IMR-90 (cell line): ENCODE measurements at regions not wholly inside any gene's neighbourhood (a gene's known extent, or its start where the extent isn't known, plus 50 kb on each side); places are given as distances from the start of the nearest gene placed in this dataset.

Experiments used
- ATAC-seq: fragments of 200-7000 bp; cut with Tn5 transposase; 2 replicates; pipeline ENCODE4 v1.9.1; 2020; ENCODE audit warnings: low read depth, mild to moderate bottlenecking, moderate library complexity
- BruUV-seq: library from RNA; stranded (reverse); fragments of 400-500 nt; replicated peaks from 2 replicates; lab custom pipeline; 2021; lab: Mats Ljungman, UMichigan
- CTCF ChIA-PET: fragments of 300-600 bp; formaldehyde crosslinking; extraction: SDS; loops from one replicate; lab custom pipeline; 2021; ENCODE audit warnings: antibody characterized with exemption; lab: Yijun Ruan, JAX
- POLR2A ChIA-PET: fragments of 300-600 bp; sonication (Branson Sonifier 250); formaldehyde crosslinking; loops from one replicate; lab custom pipeline; 2022; ENCODE audit warnings: antibody characterized with exemption; ENCODE audit not compliant: unreplicated experiment; lab: Charles Lee
- DNase-seq: peaks from one replicate; pipeline ENCODE4 v3.0.0; 2013
- H2AFZ ChIP-seq: replicated peaks from 2 replicates; pipeline ENCODE3; 2013; ENCODE audit warnings: low read length, mild to moderate bottlenecking; ENCODE audit not compliant: poor library complexity
- H2AK5ac ChIP-seq: 2 replicates; pipeline ENCODE4 v1.6.1; 2013; ENCODE audit warnings: low read depth, low read length, inconsistent platforms
- H2AK9ac ChIP-seq: replicated peaks from 2 replicates; pipeline ENCODE3; 2013; ENCODE audit warnings: mild to moderate bottlenecking, low read depth, low read length, moderate library complexity; ENCODE audit not compliant: poor library complexity
- H2BK120ac ChIP-seq: 2 replicates; pipeline ENCODE4 v1.6.1; 2013; ENCODE audit warnings: low read depth, low read length, inconsistent platforms
- H2BK15ac ChIP-seq: 3 replicates; pipeline ENCODE4 v1.6.1; 2013; ENCODE audit warnings: low read depth, low read length, inconsistent platforms
- H2BK20ac ChIP-seq: 2 replicates; pipeline ENCODE4 v1.6.1; 2013; ENCODE audit warnings: low read depth, mild to moderate bottlenecking, inconsistent platforms, low read length, moderate library complexity
- H2BK5ac ChIP-seq: 2 replicates; pipeline ENCODE4 v1.6.1; 2013; ENCODE audit warnings: mild to moderate bottlenecking, low read depth, low read length, inconsistent platforms; ENCODE audit not compliant: poor library complexity, severe bottlenecking
- H3K14ac ChIP-seq: replicated peaks from 2 replicates; pipeline ENCODE4 v1.6.1; 2013; ENCODE audit warnings: low read depth, low read length, inconsistent platforms
- H3K18ac ChIP-seq: 2 replicates; pipeline ENCODE4 v1.6.1; 2013; ENCODE audit warnings: low read depth, low read length, control low read depth
- H3K23ac ChIP-seq: 2 replicates; pipeline ENCODE4 v1.6.1; 2013; ENCODE audit warnings: low read depth, low read length, inconsistent platforms
- H3K27ac ChIP-seq: 2 replicates; pipeline ENCODE4 v1.5.1; 2013; ENCODE audit warnings: mild to moderate bottlenecking, control low read depth, low read length; ENCODE audit not compliant: insufficient read depth
- H3K27me3 ChIP-seq: 2 replicates; pipeline ENCODE4 v1.6.1; 2013; ENCODE audit warnings: low read length; ENCODE audit not compliant: control insufficient read depth, insufficient read depth
- H3K36me3 ChIP-seq: 2 replicates; pipeline ENCODE4 v1.6.1; 2013; ENCODE audit warnings: low read length, mixed read lengths; ENCODE audit not compliant: control insufficient read depth, insufficient read depth
- H3K4ac ChIP-seq: 2 replicates; pipeline ENCODE4 v1.6.1; 2013; ENCODE audit warnings: low read depth, low read length, inconsistent platforms
- H3K4me1 ChIP-seq: 2 replicates; pipeline ENCODE4 v1.6.1; 2013; ENCODE audit warnings: low read length, mixed read lengths; ENCODE audit not compliant: control insufficient read depth, insufficient read depth
- H3K4me2 ChIP-seq: 2 replicates; pipeline ENCODE4 v1.6.1; 2013; ENCODE audit warnings: low read depth, mild to moderate bottlenecking, control low read depth, low read length, moderate library complexity
- H3K4me3 ChIP-seq: 2 replicates; pipeline ENCODE4 v1.5.1; 2013; ENCODE audit warnings: low read depth, mild to moderate bottlenecking, control low read depth, low read length, moderate library complexity; ENCODE audit not compliant: insufficient read depth
- H3K56ac ChIP-seq: 2 replicates; pipeline ENCODE4 v1.6.1; 2013; ENCODE audit warnings: low read length, inconsistent platforms; ENCODE audit not compliant: insufficient read depth; ENCODE audit errors: extremely low read depth
- H3K79me1 ChIP-seq, 2 experiments: 2 replicates each; pipeline ENCODE4 v1.6.1; 2013; ENCODE audit warnings: low read length in 2 of 2, inconsistent platforms in 1 of 2, low read depth in 1 of 2
- H3K9ac ChIP-seq: 2 replicates; pipeline ENCODE4 v1.6.1; 2013; ENCODE audit warnings: low read depth, low read length, control low read depth
- H3K9me1 ChIP-seq: 2 replicates; pipeline ENCODE4 v1.6.1; 2013; ENCODE audit warnings: low read length, inconsistent platforms; ENCODE audit not compliant: insufficient read depth
- H3K9me3 ChIP-seq: 2 replicates; pipeline ENCODE4 v1.6.1; 2013; ENCODE audit warnings: low read length; ENCODE audit not compliant: control insufficient read depth, insufficient read depth
- H4K20me1 ChIP-seq: 2 replicates; pipeline ENCODE4 v1.6.1; 2013; ENCODE audit warnings: low read length, inconsistent platforms; ENCODE audit not compliant: insufficient read depth
- H4K5ac ChIP-seq: 2 replicates; pipeline ENCODE4 v1.6.1; 2013; ENCODE audit warnings: mild to moderate bottlenecking, low read depth, low read length, control low read depth
- H4K8ac ChIP-seq, 2 experiments: 2 replicates each; pipeline ENCODE4 v1.6.1; 2013; ENCODE audit warnings: low read depth in 2 of 2, low read length in 2 of 2, control low read depth in 1 of 2, inconsistent platforms in 1 of 2
- H4K91ac ChIP-seq: 2 replicates; pipeline ENCODE4 v1.6.1; 2013; ENCODE audit warnings: low read depth, low read length, inconsistent platforms; ENCODE audit not compliant: insufficient read depth
- BHLHE40 ChIP-seq: fragments of 150-350 bp; IDR thresholded peaks from 2 replicates; pipeline ENCODE4 v1.6.1; 2016; ENCODE audit warnings: mild to moderate bottlenecking, low read depth, low read length
- ELK1 ChIP-seq: fragments of 150-350 bp; IDR thresholded peaks from 2 replicates; pipeline ENCODE4 v1.6.1; 2016; ENCODE audit warnings: low read depth, mild to moderate bottlenecking, low read length, moderate library complexity, borderline replicate concordance
- FOS ChIP-seq: fragments of 150-350 bp; IDR thresholded peaks from 2 replicates; pipeline ENCODE4 v1.6.1; 2016; ENCODE audit warnings: low read depth, low read length
- MAZ ChIP-seq: IDR thresholded peaks from 2 replicates; pipeline ENCODE4 v1.6.1; 2012; ENCODE audit warnings: low read depth, mild to moderate bottlenecking, low read length, improper control_type of control experiment, moderate library complexity, borderline replicate concordance
- POLR2A ChIP-seq: IDR thresholded peaks from 2 replicates; pipeline ENCODE4 v1.6.1; 2012; ENCODE audit warnings: mild to moderate bottlenecking, low read depth, low read length
- RAD21 ChIP-seq: IDR thresholded peaks from 2 replicates; pipeline ENCODE4 v1.6.1; 2012; ENCODE audit warnings: low read length, improper control_type of control experiment
- RCOR1 ChIP-seq: IDR thresholded peaks from 2 replicates; pipeline ENCODE4 v1.6.1; 2012; ENCODE audit warnings: mild to moderate bottlenecking, low read length, improper control_type of control experiment; ENCODE audit not compliant: insufficient replicate concordance
- USF2 ChIP-seq: fragments of 150-350 bp; IDR thresholded peaks from 2 replicates; pipeline ENCODE4 v1.6.1; 2017; ENCODE audit warnings: mild to moderate bottlenecking, antibody characterized with exemption, low read length, low read depth
- WGBS, 2 experiments: methylation state at CpG; one replicate each; pipeline versions ENCODE4 v1.1.5 to v1.1.7; 2013; ENCODE audit warnings: missing lambda C conversion rate in 2 of 2; ENCODE audit not compliant: insufficient read length in 1 of 2; ENCODE audit errors: extremely low coverage in 2 of 2; 5-methylcytosine and 5-hydroxymethylcytosine counted together
- dilution Hi-C: fragments of 300-500 bp; cut with HindIII; formaldehyde crosslinking; loops from one replicate; pipeline ENCODE4 v1.14.3; 2018; ENCODE audit warnings: low sequenced_read_pairs; ENCODE audit not compliant: unreplicated experiment
- in situ Hi-C: fragments of 300-500 bp; cut with MboI; formaldehyde crosslinking; loops from 3 replicates; pipeline ENCODE4 v1.14.3; 2019; ENCODE audit warnings: low sequenced_read_pairs, inconsistent platforms, mixed read lengths
- intact Hi-C: fragments of 100-400 bp; cut with micrococcal nuclease; formaldehyde crosslinking; loops from 2 replicates; pipeline ENCODE4 v1.10.0; 2022

- H3K9me1 ChIP-seq, result no peaks in the 10 kb centered on the region
- H3K23ac ChIP-seq, result no peak overlapping the region
- H3K4me1 ChIP-seq, result no peaks in the 10 kb centered on the region
- no peak overlapping the region for H2AFZ ChIP-seq
- no peak overlapping the region for H2BK120ac ChIP-seq
- no peak overlapping the region for H4K8ac ChIP-seq
- in situ Hi-C loops, result no loop called here
- H3K9ac ChIP-seq, result no peak overlapping the region
- no peak overlapping the region for H2BK5ac ChIP-seq
- no TSS peak for BruUV-seq
- no peak overlapping the region for H4K5ac ChIP-seq
- no peak overlapping the region for H3K27ac ChIP-seq
- no peak overlapping the region for H3K56ac ChIP-seq
- H3K36me3 ChIP-seq, result no peaks in the 10 kb centered on the region
- no peak for TF ChIP-seq MAZ
- no peak for TF ChIP-seq RCOR1
- peak; percentile 31; the same call in 1 of the 2 replicates for TF ChIP-seq FOS
- TF ChIP-seq USF2, result no peak
- TF ChIP-seq POLR2A, result no peak
- TF ChIP-seq RAD21, result no peak
- TF ChIP-seq BHLHE40, result no peak
- TF ChIP-seq ELK1, result no peak
- DNase-seq, result peak; percentile 21
- ChIA-PET CTCF (interaction anchor here (0.5 kb wide), 1 partner anchor 346 kb away, joined by 4 read pairs; no protein-coding TSS in a partner anchor), POLR2A (no interaction called here)
- no peak overlapping the region for H3K4ac ChIP-seq
- H4K20me1 ChIP-seq, result no peaks in the 10 kb centered on the region
- H3K27me3 ChIP-seq, result no peaks in the 10 kb centered on the region
- no peak overlapping the region for H3K4me3 ChIP-seq
- ATAC-seq, result no peak
- H3K9me3 ChIP-seq, result 0 out of 2 replicates have a peak, but pooled peaks cover 3% of the 10 kb centered on the region
- H4K91ac ChIP-seq, result no peak overlapping the region
- no peak overlapping the region for H3K4me2 ChIP-seq
- H3K14ac ChIP-seq, result no peak overlapping the region
- intact Hi-C loops, result no loop called here
- no peak overlapping the region for H2AK5ac ChIP-seq
- no peaks in the 10 kb centered on the region for H3K79me1 ChIP-seq
- H2BK15ac ChIP-seq, result no peak overlapping the region
- WGBS, 2 experiments, result no CpG with 5 or more reads among the region's 3 CpGs
- H2AK9ac ChIP-seq, result no peak overlapping the region
- dilution Hi-C loops, result no loop called here
- H3K18ac ChIP-seq, result no peak overlapping the region
- H2BK20ac ChIP-seq, result no peak overlapping the region
These were observed 695.0 kb downstream of the COL12A1 start for GRCh38 chr6:74510878-74511277.
